ENCODE measurements at regions not wholly inside any gene's neighbourhood (a gene's known extent, or its start where the extent isn't known, plus 50 kb on each side); places are given as distances from the start of the nearest gene placed in this dataset.
A peak's percentile ranks its signal among the peaks of the same experiment; 100 is the strongest.

- TF ChIP-seq NPAS2 (CRISPR knock-in tag; IDR thresholded peaks at IDR 0.05; ENCODE audit: borderline replicate concordance) (no peak), SMC3 (IDR thresholded peaks at IDR 0.05) (no peak), POLR2A (IDR thresholded peaks at IDR 0.05; ENCODE audit: low read length) (0 out of 2 replicates have a peak, but pooled peaks have one; percentile 7), RCOR1 (IDR thresholded peaks at IDR 0.05; ENCODE audit: low read depth, low read length) (no peak)
- TF ChIP-seq, protein P1, sequence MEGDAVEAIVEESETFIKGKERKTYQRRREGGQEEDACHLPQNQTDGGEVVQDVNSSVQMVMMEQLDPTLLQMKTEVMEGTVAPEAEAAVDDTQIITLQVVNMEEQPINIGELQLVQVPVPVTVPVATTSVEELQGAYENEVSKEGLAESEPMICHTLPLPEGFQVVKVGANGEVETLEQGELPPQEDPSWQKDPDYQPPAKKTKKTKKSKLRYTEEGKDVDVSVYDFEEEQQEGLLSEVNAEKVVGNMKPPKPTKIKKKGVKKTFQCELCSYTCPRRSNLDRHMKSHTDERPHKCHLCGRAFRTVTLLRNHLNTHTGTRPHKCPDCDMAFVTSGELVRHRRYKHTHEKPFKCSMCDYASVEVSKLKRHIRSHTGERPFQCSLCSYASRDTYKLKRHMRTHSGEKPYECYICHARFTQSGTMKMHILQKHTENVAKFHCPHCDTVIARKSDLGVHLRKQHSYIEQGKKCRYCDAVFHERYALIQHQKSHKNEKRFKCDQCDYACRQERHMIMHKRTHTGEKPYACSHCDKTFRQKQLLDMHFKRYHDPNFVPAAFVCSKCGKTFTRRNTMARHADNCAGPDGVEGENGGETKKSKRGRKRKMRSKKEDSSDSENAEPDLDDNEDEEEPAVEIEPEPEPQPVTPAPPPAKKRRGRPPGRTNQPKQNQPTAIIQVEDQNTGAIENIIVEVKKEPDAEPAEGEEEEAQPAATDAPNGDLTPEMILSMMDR (IDR thresholded peaks at IDR 0.05), result no peak
These were observed 243.2 kb upstream of the TSHZ3 start for GRCh38 chr19:31592456-31592855.

All from A549 (cell line).